Natural killer cell treated with Interleukin-12 subunit alpha and Interleukin-12 subunit beta and Interleukin-15 and Interleukin-18, amount 100 ng/mL, for 72 hours (primary cell): ENCODE measurements at regions not wholly inside any gene's neighbourhood (a gene's known extent, or its start where the extent isn't known, plus 50 kb on each side); places are given as distances from the start of the nearest gene placed in this dataset.
A peak's percentile ranks its signal among the peaks of the same experiment; 100 is the strongest.
"Not testable (repeated sequence)": the region's sequence is repeated elsewhere in the genome, so short reads cannot be mapped to it uniquely, and the experiment has no call there.

Experiments used
- ATAC-seq, 2 donors: fragments of 150-1000 bp; cut with Tn5 transposase in 1 of 2; sonication (Bioruptor Pico), chemical (Tn5 transposase) in 1 of 2; 2 replicates each; pipeline ENCODE4 v1.10.0; 2021
- DNase-seq: peaks from one replicate; pipeline ENCODE4 v3.0.0; 2022; ENCODE audit warnings: low spot score
- H3K27ac Mint-ChIP-seq, 2 donors: 1 replicate in 1 of 2; 2 replicates in 1 of 2; pipeline ENCODE4 v1.8.0; 2022; ENCODE audit warnings: mixed read lengths in 2 of 2, mild to moderate bottlenecking in 1 of 2, moderate library complexity in 1 of 2
- H3K27me3 Mint-ChIP-seq, 2 donors: 1 replicate in 1 of 2; 2 replicates in 1 of 2; pipeline ENCODE4 v1.8.0; 2022; ENCODE audit warnings: mixed read lengths in 2 of 2
- H3K36me3 Mint-ChIP-seq: one replicate; pipeline ENCODE4 v1.8.0; 2022; ENCODE audit warnings: mixed read lengths
- H3K4me1 Mint-ChIP-seq, 2 donors: 1 replicate in 1 of 2; 2 replicates in 1 of 2; pipeline ENCODE4 v1.8.0; 2022; ENCODE audit warnings: low read depth in 2 of 2, mixed read lengths in 2 of 2, mild to moderate bottlenecking in 1 of 2
- H3K4me3 Mint-ChIP-seq: one replicate; pipeline ENCODE4 v1.8.0; 2022; ENCODE audit warnings: mixed read lengths
- H3K9me3 Mint-ChIP-seq: 2 replicates; pipeline ENCODE4 v1.8.0; 2022; ENCODE audit warnings: mixed read lengths

DNA sequence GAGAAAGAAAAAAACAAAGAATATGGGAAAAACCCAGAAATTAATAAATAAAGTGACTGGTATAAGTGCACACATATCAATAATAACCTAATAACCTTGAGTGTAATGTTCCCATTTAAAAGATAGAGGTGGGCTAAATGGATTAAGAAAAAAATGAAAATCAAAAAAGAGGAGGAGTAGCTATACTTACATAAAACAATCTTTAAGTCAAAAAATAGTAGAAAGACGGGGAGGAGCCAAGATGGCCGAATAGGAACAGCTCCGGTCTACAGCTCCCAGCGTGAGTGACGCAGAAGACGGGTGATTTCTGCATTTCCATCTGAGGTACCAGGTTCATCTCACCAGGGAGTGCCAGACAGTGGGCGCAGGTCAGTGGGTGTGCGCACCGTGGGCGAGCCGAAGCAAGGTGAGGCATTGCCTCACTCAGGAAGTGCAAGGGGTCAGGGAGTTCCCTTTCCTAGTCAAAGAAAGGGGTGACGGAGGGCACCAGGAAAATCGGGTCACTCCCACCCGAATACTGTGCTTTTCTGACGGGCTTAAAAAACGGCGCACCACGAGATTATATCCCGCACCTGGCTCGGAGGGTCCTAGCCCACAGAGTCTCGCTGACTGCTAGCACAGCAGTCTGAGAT lies 279.0 kb downstream of the RPAP3 start:
- H3K4me3 Mint-ChIP-seq = peak overlapping the region; percentile 66
- not testable (repeated sequence) for H3K4me1 Mint-ChIP-seq, ATAC-seq, H3K9me3 Mint-ChIP-seq, H3K36me3 Mint-ChIP-seq, DNase-seq, H3K27me3 Mint-ChIP-seq, H3K27ac Mint-ChIP-seq

DNA sequence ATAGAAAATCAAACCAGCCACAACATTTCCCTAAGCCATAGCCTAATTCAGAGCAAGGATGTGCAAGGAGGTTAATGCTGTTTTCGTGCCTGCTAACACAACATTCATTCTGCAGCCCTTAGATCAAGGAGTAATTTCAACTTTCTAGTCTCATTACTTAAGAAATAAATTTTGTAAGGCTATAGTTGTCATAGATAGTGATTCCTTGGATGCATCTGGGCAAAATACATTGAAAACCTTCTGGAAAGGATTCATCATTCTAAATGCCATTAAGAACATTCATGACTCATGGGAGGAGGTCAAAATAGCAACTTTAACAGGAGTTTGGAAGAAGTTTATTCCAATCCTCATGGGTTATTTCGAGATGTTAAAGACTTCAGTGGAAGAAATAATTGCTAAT lies 283.2 kb downstream of the RPAP3 start:
- Mint-ChIP-seq H3K4me1 (peaks cover 8 to 15% of the 10 kb centered on the region in 2 donors), H3K9me3 (no peaks in the 10 kb centered on the region), H3K27ac (no peak overlapping the region), H3K36me3 (no peaks in the 10 kb centered on the region), H3K27me3 (peaks cover 7 to 10% of the 10 kb centered on the region in 2 donors), H3K4me3 (no peak overlapping the region)
- ATAC-seq = no peak
- DNase-seq = no peak

DNA sequence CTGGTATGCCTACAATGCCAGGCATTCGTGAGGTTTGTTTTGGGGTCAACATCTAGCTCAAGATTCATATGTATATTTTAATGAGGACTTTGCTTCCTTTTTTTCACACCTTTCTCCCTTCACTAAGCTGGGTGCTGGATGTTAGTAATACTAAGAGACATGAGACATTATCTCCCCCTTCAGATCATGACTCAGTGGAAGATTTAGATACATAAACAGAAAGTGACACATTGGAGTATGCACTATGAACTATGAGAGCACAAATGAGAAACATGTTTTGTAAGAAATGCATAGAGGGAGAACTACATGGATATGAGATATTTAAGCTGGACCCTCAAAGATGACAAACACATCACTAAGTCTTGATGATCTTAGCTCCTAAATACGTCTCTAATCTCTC lies 286.3 kb downstream of the RPAP3 start:
- H3K4me1 Mint-ChIP-seq = peaks cover 8 to 18% of the 10 kb centered on the region in 2 donors
- no peak overlapping the region for H3K27ac Mint-ChIP-seq
- no peaks in the 10 kb centered on the region for H3K36me3 Mint-ChIP-seq
- H3K9me3 Mint-ChIP-seq = no peaks in the 10 kb centered on the region
- H3K4me3 Mint-ChIP-seq = no peak overlapping the region
- ATAC-seq (peak; percentile 67 to 90), DNase-seq (no peak)
- H3K27me3 Mint-ChIP-seq = peaks cover 0 to 3% of the 10 kb centered on the region in 2 donors

DNA sequence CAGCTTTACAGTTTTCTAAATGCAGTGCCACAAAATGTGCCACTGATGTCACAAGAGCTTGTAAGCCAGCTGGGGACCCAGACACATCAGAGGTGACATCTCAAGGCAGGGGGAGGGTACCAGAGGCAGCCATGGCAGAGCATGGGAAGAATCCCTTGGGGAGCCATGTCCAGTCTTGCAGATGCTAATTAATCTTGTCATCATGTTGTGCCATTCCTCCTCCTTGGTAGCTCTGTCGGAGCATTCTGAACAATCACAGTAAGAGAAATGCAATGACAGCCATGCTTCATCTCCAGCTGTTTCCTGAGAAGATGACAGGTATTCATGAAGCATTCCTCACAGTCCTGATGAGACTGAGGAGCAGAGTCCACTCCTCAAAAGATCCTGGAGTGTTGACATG lies 287.9 kb downstream of the RPAP3 start:
- no peak overlapping the region for H3K27ac Mint-ChIP-seq
- peaks cover 17 to 31% of the 10 kb centered on the region in 2 donors for H3K4me1 Mint-ChIP-seq
- H3K27me3 Mint-ChIP-seq = peaks cover 0 to 3% of the 10 kb centered on the region in 2 donors
- no peak for ATAC-seq
- H3K4me3 Mint-ChIP-seq = no peak overlapping the region
- H3K36me3 Mint-ChIP-seq = no peaks in the 10 kb centered on the region
- DNase-seq = no peak
- no peaks in the 10 kb centered on the region for H3K9me3 Mint-ChIP-seq

DNA sequence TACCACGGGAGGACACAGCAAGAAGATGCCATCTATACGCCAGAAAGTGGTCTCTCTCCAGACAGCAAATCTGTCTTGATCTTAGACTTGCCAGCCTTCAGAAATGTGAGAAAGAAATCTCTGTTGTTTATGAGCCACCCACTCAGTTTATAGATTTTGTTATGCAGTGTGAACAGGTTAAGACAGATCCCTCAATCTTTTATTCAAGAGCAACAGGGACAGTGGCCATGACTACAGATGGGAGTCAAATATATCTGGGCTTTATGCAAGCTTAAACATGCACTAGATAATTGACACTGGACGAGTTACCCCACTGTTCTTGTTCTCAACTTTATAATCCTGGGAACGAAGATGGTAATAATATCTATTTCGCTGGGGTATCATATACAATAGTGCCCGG lies 288.7 kb downstream of the RPAP3 start:
- Mint-ChIP-seq H3K4me1 (peaks cover 21 to 36% of the 10 kb centered on the region in 2 donors), H3K27me3 (no peaks in the 10 kb centered on the region), H3K27ac (no peak overlapping the region), H3K9me3 (no peaks in the 10 kb centered on the region), H3K36me3 (no peaks in the 10 kb centered on the region), H3K4me3 (no peak overlapping the region)
- DNase-seq (no peak), ATAC-seq (no peak)

DNA sequence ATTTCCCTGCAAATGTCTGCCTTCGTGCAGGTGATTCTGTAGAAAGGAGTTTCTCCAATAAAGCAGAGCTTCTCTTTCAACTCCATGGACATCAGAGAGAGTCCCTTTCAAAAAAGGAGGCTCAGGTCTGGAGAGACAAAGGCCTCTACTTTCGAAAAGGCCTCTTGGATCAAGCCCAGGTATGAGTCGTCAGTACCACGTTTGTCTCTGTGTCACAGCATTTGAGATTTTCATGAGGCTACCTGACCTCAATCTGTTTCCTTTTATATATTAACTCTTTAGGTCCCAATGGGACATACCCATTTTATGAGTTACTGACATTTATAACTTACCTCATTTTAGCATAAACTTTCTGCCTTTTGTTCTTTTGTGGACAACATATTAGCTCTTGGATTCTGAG lies 290.8 kb downstream of the RPAP3 start:
- Mint-ChIP-seq H3K4me1 (peaks cover 23 to 36% of the 10 kb centered on the region in 2 donors), H3K9me3 (no peaks in the 10 kb centered on the region), H3K36me3 (no peaks in the 10 kb centered on the region), H3K4me3 (no peak overlapping the region), H3K27me3 (no peaks in the 10 kb centered on the region), H3K27ac (peak overlapping the region in 1 of 2 donors; percentile 21)
- ATAC-seq (no peak), DNase-seq (no peak)

DNA sequence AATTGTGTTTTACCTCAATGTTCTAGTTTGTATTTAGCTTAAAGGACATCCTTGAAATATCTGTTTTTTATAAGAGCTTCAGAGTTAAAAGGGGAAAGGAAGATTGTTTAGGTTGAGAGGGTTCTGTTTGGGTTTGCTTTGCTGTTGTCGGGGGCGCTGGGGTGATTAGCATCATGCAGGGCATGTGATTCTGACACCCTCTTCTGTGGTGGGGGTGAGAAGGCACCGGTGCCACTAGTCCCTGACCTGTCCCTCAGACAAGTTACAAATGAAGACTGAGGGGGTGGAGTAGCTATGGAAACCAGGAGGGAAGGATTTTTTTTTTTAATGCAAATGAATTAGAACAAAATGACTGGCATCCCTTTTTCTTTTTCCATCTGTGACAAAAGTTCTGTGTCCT lies 291.3 kb downstream of the RPAP3 start:
- Mint-ChIP-seq H3K9me3 (no peaks in the 10 kb centered on the region), H3K27me3 (no peaks in the 10 kb centered on the region), H3K4me3 (no peak overlapping the region), H3K36me3 (no peaks in the 10 kb centered on the region), H3K27ac (peak overlapping the region in 1 of 2 donors; percentile 21), H3K4me1 (peaks cover 19 to 31% of the 10 kb centered on the region in 2 donors)
- ATAC-seq (no peak), DNase-seq (no peak)

DNA sequence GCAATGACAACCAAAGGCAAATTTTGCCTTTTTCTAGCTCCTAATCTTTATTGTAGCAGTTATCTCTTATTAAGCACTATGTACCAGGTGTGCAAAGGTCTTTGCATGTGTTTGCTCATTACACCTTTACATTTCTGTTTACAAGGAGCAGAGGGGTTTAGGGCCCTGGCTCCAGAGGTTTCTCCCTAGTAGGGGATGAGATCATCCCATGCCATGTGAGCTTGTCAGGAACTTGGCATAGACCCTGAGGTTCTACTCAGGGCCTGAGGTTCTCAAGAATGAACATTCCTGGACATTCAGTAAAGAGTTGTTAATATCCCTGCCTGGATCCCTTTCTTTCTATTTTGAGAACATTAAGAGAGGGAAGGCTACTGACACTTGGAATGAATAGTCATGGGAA lies 292.0 kb downstream of the RPAP3 start:
- no peak for DNase-seq
- H3K36me3 Mint-ChIP-seq = no peaks in the 10 kb centered on the region
- no peaks in the 10 kb centered on the region for H3K9me3 Mint-ChIP-seq
- H3K27ac Mint-ChIP-seq = peak overlapping the region in 1 of 2 donors; percentile 39
- no peaks in the 10 kb centered on the region for H3K27me3 Mint-ChIP-seq
- H3K4me1 Mint-ChIP-seq = peaks cover 18 to 28% of the 10 kb centered on the region in 2 donors
- ATAC-seq = no peak
- H3K4me3 Mint-ChIP-seq = no peak overlapping the region

DNA sequence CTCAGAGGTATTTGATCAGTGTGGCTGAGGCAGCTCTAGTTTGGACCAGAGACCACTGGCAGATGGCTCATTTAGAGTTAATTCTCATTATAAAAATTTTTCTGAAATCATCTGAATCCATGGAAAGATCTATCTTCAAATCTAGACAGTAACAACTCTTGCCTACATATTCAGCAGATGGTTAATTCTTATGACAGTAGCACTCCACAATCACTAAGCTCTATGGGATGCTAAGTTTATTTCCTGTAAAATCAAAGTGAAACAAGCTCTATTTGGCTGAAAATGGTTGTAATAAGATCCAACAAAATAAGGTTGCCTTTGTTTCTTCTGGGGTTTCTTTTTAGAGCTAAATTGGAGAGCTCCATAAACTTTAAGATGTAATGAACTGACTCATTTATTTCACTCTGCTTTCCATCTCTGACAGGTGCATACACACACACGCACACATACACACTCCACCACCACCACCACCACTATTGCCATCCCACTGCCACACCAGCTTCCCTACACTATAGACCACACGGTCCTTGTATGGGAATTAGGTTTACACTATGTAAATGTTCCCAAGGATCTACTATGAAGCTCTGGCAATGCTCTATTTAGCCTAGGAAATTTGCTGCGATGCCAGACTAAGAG lies 293.1 kb downstream of the RPAP3 start:
- H3K36me3 Mint-ChIP-seq = no peaks in the 10 kb centered on the region
- H3K27ac Mint-ChIP-seq = no peak overlapping the region
- peaks cover 18 to 28% of the 10 kb centered on the region in 2 donors for H3K4me1 Mint-ChIP-seq
- ATAC-seq = no peak
- H3K9me3 Mint-ChIP-seq = no peaks in the 10 kb centered on the region
- H3K4me3 Mint-ChIP-seq = no peak overlapping the region
- no peak for DNase-seq
- H3K27me3 Mint-ChIP-seq = no peaks in the 10 kb centered on the region

DNA sequence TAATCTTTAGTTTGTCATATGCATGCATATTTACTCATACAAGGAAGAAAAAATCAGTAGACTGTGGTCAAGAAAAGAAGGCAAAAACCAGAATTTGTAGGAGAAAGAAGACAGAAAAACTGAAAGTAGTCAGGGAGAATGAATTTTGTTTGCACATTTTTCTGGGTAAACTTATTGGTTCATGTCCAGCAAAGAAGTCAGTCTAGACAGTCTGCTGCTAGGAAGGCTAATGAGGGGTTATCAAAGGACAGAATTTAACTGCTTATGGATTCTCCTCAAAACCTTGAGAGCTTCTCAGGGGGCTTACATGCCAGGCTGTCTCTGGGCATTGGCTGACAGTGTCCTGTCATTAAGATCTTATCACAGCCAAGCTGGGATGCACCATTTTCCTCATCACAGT lies 293.9 kb downstream of the RPAP3 start:
- no peak for ATAC-seq
- Mint-ChIP-seq H3K4me1 (peaks cover 22 to 32% of the 10 kb centered on the region in 2 donors), H3K4me3 (no peak overlapping the region), H3K27me3 (no peaks in the 10 kb centered on the region), H3K36me3 (no peaks in the 10 kb centered on the region), H3K9me3 (no peaks in the 10 kb centered on the region), H3K27ac (no peak overlapping the region)
- DNase-seq = no peak

DNA sequence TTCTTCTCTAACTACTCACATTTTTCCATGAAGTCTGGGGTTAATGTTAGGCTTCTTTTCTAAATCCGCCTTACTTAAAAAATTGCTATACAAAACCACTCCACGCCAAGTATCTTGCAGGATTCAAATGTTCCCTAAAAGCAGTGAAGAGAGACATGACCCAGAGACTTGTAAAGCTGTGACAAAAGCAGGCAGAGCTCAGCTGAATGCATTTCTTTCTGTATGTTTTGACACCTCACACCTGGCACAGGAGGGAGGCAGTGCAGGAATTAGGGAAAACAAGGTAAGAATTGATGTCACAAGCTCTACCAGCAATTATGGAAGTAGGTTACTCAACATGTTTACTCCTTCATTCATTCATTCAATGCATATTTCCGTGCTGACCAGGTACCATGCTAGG lies 295.0 kb downstream of the RPAP3 start:
- H3K4me1 Mint-ChIP-seq = peaks cover 23 to 32% of the 10 kb centered on the region in 2 donors
- H3K9me3 Mint-ChIP-seq = no peaks in the 10 kb centered on the region
- H3K27ac Mint-ChIP-seq = no peak overlapping the region
- H3K27me3 Mint-ChIP-seq = no peaks in the 10 kb centered on the region
- H3K36me3 Mint-ChIP-seq = no peaks in the 10 kb centered on the region
- H3K4me3 Mint-ChIP-seq = no peak overlapping the region
- no peak for DNase-seq
- ATAC-seq = no peak

DNA sequence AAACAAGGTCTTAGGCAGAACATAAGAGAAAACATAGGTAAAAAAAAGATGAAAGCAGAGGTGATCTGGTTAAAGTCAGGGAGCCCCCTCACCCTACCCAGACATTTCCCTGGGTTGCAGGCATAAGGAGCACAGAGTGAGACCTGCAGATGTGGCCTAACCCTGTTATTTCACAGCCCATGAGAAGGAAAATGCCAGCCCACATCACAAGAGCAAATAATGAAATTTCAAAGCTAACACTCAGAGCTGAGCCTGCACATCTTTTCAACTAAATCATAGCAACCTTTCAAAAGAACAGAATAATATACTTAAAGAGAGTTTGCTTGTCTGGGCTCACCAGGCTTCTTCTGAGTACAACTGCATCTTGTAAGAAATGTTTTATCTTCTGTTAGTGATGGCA lies 295.4 kb downstream of the RPAP3 start:
- peaks cover 25 to 31% of the 10 kb centered on the region in 2 donors for H3K4me1 Mint-ChIP-seq
- ATAC-seq = no peak
- H3K4me3 Mint-ChIP-seq = no peak overlapping the region
- H3K27ac Mint-ChIP-seq = no peak overlapping the region
- DNase-seq = no peak
- no peaks in the 10 kb centered on the region for H3K27me3 Mint-ChIP-seq
- no peaks in the 10 kb centered on the region for H3K36me3 Mint-ChIP-seq
- no peaks in the 10 kb centered on the region for H3K9me3 Mint-ChIP-seq

DNA sequence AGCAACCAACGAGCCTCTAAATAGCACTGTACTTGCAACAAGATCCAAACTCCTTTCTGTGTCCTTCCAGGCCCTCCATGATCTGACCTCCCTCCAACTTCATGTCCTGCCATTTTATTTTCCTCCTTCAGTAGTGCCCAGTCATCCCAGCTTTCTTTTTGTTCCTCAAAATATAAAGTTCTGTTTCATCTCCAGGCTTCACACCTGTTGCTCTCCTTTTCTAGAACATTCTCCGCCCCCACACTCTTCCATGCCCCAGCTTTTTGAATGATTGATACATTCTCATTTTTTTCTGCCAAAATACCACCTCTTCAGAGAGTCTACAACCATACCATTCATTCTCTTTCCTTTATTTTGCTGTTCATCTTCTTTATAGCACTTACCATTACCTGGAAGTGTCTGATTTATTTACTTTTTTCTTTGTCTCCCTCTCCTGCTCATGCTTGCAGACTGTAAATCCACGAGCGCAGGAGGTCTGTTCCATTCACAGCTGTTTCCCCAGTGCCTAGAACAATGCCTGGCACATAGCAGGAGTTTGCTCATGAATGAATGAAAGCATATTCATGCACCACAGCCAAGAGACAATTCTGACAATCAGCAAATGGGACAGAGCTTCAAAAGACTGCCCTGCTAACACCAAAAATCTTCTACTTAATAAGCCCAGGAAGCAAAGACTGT lies 296.4 kb downstream of the RPAP3 start:
- no peak overlapping the region for H3K27ac Mint-ChIP-seq
- ATAC-seq (no peak), DNase-seq (no peak)
- peaks cover 21 to 22% of the 10 kb centered on the region in 2 donors for H3K4me1 Mint-ChIP-seq
- H3K36me3 Mint-ChIP-seq = no peaks in the 10 kb centered on the region
- H3K4me3 Mint-ChIP-seq = no peak overlapping the region
- H3K27me3 Mint-ChIP-seq = no peaks in the 10 kb centered on the region
- H3K9me3 Mint-ChIP-seq = no peaks in the 10 kb centered on the region

DNA sequence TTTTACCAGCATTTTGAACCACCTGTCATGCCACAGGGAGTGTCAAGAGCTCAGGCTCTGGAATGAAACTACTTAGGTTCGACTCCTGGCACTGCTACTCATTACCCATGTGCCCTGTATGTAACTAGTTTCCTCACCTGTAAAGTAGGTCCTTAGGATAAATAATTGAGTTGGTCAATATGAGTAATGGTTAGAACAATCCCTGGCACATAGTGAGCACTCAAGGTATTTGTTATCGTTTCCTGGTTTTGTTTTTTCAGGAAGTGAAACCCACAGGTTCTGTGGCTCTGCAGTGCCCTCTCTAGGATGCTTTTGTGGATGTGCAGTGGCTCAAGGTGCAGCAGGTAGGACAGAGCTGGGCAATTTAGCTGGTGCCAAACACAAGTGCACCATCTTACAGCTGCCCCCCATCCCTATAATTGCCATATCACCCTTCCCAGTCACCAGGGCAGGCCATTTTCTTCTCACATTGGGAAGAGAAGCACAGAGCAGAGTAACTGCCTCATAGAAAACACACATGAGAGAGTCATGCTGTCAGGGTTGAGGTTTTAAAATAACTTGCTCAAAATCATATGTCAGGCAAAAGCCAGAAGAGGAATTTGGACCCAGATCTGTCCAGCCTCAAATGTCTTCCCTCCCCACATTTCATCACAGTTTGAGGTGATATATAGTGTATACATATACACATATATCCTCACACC lies 297.5 kb downstream of the RPAP3 start:
- DNase-seq (no peak), ATAC-seq (peak in 1 of 2 donors; percentile 62)
- Mint-ChIP-seq H3K27ac (no peak overlapping the region), H3K36me3 (no peaks in the 10 kb centered on the region), H3K4me1 (peaks cover 11 to 14% of the 10 kb centered on the region in 2 donors), H3K27me3 (no peaks in the 10 kb centered on the region), H3K4me3 (no peak overlapping the region), H3K9me3 (no peaks in the 10 kb centered on the region)
